Effector CD4-positive, alpha-beta T cell (primary cell): ENCODE measurements at regions not wholly inside any gene's neighbourhood (a gene's known extent, or its start where the extent isn't known, plus 50 kb on each side); places are given as distances from the start of the nearest gene placed in this dataset.
"Not testable (repeated sequence)": the region's sequence is repeated elsewhere in the genome, so short reads cannot be mapped to it uniquely, and the experiment has no call there.

Source experiments
- DNase-seq: peaks from one replicate; pipeline ENCODE4 v3.0.0-alpha.2; 2020

DNA sequence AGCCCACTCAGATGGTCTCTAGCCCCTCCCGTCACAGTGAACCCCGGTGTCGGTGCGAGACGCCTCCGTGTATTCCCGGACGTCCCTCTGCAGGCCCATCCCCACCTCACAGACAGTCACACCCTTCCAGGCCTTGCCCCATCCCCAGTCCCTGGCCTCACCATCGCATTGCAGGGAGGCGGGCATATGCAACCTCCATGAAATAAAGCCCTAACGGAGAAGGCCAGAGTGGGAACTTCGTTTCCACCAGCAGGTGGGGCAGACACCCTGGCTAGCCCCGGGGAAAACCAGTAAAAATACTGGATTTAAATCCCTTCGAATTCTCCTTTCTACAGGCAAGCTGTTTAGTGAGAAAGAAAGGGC, 154.3 kb downstream of the TMEM121 start:
- not testable (repeated sequence) for DNase-seq

DNA sequence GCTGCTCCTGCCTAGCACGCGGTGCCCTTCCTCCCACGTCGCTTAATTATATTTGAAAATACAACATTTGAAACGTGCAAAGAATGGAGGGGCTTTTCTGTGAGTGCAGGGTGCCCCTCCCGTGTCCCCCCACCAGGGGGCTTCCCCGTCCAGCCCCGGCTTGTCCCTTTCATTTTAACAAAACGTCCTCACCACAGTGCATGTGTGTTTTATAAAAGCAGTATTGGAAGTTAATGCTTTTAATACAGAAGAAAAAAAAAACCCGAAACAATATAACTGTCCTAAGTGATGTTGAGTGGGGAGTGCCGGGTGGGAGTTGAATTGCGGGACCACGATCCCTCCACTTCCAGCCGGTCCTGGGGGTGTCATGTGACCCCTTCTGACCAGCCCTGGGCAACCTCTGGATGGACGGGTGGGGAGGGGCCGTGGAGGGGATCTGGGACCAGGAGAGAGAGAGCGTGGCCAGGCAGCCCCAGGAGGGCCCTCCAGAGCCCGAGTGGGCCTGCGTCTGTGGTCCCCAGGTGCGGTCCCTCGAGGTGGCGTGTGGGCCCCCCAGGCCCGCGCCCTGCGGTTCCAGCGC, 155.3 kb downstream of the TMEM121 start:
- DNase-seq, result not testable (repeated sequence)

DNA sequence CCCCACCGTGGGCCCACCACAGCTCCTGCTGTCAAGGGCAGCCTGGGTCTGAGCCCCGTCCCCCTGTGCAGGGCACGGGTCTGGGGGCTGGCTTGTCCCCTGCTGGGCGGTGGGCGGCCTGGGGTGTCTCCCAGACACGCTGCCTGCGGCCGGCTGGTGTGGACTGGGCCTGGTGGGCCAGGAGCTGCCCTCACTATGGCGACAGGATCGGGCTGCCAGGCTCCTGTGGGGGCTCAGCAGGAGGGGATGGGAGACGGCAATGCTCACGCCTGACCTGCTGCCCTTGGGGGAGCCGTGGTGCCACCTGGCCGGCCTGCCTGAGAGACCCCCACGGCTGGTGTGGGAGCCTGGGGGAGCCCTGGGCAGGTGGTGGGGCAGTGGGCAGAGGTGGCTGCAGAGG, 156.1 kb downstream of the TMEM121 start:
- DNase-seq, result not testable (repeated sequence)

DNA sequence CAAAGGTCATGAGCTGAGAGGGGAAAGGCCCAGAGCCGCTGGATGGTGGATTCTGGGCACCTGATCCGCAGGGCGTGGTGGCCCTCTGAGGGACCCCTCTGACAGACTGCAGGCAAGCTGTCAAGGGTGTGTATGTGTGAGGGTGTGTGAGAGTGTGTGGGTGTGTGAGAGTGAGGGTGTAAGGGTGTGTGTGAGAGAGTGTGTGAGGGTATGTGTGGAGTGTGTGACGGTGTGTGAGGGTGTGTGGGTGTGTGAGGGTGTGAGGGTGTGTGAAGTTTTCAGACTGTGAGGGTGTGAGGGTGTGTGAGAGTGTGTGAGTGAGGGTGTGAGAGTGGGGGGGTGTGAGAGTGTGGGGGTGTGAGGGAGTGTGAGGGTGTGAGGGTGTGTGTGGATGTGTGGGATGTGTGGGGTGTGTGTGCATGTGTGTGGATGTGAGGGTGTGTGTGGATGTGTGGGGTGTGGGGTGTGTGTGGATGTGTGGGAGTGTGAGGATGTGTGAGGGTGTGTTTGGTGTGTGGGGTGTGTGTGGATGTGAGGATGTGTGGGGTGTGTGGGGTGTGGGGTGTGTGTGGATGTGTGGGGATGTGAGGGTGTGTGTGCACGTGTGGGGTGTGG, 156.7 kb downstream of the TMEM121 start:
- no peak for DNase-seq

DNA sequence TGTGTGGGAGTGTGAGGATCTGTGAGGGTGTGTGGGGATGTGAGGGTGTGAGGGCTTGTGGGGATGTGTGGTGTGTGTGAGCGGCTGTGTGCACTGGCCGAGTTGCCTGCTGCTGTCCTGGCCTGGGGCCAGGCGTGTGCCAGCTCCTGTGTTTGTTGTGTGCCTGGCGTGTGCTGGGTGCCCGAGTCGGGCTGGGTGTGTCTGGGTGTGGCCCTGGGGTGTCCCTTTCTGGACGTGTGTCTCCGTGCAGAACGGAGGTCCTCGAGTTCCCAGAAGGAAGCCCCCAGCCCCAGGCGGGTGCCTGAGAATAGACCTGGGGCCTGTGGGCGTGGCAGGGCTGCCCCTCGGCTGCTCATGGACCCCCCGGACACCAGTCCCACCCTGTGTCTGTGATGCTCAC, 157.7 kb downstream of the TMEM121 start:
- not testable (repeated sequence) for DNase-seq

DNA sequence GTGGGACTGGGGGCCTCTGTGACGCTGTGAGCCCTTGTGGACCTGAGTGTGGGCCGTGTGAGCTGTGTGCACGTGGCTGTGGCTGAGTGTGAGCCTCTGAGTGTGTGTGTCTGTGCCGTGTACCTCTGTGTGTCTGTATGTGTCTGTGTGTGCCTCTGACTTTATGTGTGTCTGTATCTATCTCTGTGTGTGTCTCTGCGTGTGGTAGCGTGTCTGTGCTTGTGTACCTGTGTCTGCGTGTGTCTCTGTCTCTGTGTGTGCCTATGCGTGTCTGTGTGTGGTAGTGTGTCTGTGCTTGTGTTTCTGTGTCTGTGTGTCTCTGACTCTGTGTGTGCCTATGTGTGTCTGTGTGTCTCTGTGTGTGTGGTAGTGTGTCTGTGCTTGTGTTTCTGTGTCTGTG, 158.2 kb downstream of the TMEM121 start:
- not testable (repeated sequence) for DNase-seq

DNA sequence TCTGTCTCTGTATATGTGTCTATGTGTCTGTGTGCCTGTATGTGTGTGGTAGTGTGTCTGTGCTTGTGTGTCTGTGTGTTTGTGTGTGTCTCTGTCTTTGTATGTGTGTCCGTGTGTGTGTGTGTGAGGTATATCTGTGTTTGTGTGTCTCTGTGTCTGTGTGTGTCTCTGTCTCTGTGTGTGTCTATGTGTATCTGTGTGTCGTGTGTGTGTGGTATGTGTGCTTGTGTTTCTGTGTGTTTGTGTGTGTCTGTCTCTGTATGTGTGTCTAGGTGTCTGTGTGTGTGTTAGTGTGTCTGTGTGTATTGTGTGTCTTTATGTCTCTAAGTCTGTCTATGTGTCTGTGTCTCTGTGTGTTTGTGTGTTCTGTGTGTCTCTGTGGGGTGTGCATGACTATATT, 158.6 kb downstream of the TMEM121 start:
- DNase-seq, result no peak

DNA sequence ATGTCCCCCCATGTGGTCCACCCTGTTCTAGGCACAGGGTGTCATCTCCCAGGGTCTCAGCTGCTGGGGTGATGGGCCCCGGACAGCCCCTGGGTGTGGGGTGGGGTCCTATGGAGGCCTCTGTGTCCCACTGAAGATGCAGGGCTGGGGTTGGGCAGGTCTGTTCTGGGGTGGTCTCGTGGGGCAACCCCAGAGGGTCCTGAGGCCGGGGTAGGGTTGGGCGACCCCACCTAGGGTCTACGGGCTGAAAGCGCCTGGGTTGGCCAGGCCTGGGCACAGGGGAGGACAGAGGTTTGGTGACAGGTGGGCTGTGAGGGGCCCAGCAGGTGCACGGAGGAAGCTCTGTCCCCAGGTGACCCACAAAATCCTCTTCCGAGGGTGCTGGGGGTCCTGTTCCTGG, 159.2 kb downstream of the TMEM121 start:
- DNase-seq, result not testable (repeated sequence)

DNA sequence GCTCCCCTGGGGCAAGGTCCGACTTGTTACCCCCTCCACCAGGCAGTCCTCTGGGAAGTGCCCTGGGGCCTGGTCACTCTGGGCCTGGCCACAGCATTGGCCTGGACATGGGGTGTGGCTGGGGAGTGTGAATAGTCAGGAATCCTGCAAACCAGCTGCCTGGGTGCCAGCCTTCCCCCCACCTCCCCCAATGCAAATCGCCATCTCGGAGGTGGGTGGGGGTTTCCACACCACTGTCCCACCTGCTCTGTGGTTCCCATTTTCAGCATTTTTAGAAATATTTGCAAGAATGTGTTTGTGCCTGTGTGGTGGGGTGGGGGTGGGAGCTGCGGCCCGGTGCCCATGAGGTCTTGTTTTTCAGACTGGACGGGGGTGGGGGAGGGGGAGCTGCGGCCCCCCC, 159.7 kb downstream of the TMEM121 start:
- DNase-seq, result not testable (repeated sequence)

DNA sequence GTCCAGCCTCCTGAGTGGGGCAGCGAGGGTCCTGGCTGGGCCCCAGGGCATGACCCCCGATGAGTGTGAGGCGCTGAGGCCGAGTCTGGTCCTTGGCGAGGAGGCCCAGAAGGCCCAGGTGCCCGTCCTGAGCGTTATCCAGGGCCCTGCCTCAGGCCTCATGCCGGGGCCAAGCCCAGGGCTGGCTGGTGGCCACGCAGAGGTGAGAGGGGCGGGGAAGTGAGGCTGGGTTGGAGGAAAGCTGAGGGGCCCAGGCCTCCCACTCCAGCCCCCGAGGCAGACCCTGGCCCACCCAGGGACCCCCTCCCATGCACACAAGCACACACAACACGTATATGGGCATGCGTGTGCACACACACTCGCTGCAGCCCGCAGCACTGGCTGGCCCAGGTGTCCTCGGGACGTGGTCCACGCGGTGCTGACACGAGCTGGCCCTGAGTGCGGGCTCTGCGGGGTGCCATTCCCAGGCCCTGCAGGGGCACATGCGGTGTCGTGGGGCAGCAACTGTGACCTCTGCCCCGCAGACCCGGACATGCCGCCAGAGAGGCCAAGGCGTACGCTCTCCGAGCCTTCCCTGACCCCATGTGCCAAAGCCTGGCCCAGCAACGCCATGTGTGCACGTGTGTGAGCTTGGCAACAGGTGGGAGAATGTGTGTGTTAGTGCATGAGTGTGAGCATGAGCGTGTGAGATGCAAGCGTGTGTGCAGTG, 160.2 kb downstream of the TMEM121 start:
- not testable (repeated sequence) for DNase-seq

DNA sequence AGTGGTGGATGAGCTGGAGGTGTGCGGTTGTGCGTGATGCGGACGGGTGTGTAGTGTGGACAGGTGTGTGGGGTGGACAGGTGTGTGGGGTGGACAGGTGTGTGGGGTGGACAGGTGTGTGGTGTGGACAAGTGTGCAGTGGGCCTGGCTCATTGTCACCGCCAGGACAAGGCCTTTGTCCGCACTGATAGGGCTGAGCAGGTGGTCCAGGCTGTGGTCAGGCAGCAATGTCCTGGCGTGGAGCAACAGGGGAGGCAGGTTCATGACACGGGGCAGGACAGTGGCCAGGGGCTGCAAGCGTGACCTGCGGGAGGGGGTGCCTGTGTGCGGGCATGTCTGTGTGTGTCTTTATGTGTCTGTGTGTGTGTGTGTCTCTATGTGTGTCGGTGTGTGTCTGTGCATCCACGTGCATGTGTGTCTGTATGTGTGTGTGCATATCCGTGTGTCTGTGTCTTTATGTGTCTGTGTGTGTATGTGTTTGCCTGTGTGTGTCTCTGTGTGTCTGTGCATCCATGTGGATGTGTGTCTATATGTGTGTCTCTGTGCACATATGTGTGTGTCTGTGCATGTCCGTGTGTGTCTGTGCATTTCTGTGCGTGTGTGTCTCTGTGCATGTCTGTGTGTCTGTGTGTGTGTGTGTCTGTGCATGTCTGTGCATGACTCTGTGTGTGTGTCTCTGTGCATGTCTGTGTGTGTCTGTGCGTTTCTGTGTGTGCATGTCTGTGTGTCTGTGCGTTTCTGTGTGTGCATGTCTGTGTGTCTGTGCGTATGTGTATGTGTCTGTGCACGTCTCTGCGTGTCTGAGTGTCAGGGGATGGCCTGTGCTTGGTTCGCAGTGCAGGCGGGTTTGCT, 161.0 kb downstream of the TMEM121 start:
- not testable (repeated sequence) for DNase-seq

DNA sequence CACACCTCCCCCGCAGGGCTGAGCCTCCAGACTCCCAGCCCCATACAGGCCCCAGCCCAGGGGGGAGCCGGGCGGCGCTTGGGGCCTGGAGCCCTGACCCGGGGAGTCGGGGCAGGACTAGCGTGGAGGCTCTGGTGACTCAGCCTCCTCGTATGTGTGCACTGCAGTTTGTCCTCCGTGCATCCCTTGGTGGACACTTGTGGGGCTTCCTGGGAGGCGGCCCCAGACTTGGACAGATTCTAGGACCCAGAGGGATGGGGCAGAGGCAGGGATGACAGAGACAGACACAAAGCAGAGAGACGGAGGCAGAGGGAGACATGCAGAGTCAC, 161.6 kb downstream of the TMEM121 start:
- not testable (repeated sequence) for DNase-seq

DNA sequence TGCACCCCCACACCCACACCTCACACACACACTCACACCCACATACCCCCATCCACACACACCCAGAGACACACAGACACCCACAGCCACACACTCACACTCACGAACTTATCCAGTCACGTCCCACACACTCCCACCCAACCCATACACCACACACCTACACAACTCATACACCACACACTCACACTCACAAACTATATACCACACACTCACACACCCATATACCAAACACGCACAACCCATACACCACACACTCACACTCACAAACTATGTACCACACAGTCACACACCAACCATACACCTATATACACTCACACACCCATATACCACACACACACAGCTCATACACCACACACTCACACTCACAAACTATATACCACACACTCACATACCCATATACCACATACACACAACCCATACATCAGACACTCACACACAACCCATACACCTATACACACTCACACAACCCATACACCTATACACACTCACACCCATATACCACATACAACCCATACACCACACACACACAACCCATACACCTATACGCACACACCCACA, 162.4 kb downstream of the TMEM121 start:
- not testable (repeated sequence) for DNase-seq

DNA sequence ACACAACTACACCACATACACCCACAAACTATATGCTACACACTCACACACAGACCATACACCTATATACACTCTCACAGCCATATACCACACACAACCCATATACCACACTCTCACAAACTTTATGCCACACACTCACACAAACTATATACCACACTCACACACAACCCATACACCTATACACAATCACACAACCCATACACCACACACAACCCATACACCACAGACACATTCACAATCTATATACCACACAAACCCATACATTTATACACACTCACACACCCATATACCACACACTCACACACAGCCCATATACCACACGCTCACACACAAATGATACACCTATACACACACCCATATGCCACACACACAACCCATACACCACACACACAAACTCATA, 163.3 kb downstream of the TMEM121 start:
- DNase-seq, result no peak

DNA sequence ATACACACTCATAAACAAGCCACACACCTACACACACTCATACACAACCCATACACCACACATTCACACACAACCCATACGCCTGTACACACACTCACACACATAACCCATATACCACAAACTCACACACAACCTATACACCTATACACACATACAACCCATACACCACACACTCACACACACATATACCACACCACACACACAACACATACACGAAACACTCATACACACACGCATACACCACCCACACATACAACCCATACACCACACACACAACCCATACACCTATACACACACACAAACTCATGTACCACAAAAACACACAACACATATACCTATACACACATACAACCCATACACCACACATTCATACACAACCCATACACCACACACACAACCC, 164.3 kb downstream of the TMEM121 start:
- DNase-seq, result no peak

DNA sequence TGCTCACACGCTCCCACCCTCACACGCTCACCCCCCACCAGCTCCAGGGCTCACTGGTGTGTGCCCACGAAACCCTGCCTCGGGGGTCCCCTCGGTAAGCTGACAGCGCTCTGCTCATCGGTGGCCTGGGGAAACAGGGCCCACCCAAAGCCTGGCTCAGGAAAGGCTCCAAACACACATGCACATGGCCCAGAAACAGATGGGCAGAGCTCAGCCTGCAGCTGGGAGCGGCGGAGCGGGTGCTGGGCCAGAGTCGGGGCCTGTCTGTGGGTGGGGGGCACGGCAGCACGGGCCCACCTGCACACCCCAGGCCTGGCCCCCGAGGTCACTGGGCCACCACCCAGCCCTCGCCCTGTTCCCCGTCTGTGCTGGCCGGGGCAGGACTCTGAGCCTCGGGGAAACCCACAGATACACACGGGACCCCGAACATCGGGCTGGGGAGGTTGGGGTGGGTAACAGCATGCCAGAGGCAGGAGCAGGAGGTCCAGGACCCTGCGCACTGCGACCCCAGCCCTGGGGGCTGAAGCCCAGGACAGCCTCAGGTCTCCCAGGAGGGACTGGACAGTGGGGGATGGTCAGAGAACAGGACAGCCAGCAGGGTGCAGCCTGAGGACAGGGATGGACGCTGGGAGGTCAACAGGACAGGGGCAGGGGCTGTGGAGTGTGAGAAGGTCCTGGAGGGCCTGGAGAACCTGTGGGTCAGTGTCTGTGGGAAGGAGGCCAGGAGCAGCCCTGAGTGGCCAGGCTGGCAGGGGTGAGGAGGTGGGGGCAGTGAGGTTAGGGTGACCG, 165.1 kb downstream of the TMEM121 start:
- not testable (repeated sequence) for DNase-seq

DNA sequence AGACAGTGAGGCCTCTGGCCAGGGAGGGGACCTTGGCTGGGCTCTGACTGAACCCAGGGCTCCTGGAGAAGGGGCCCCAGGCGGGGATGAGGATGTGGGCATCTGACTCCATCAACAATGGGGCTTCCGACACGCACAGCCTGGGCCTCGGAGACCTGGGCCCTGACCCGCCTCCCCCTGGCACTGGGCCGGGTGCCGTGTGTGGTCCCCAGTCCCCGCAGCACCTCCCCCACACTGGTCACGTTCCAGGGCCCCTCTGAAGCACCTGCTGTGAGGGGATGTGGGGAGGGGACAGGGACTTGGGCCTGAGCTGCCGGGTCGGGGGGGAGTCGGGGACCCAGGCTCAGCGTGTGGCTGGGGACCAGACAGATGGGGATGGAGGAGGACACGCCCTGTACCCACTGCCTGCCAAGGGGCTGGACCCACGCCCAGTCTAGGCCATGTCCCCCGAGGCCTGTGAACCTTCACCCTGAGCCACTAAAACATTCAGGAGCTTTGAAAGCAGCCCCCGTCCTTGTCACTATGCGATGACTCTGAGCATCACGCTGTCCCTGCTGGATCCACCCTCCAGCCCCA, 165.8 kb downstream of the TMEM121 start:
- not testable (repeated sequence) for DNase-seq

DNA sequence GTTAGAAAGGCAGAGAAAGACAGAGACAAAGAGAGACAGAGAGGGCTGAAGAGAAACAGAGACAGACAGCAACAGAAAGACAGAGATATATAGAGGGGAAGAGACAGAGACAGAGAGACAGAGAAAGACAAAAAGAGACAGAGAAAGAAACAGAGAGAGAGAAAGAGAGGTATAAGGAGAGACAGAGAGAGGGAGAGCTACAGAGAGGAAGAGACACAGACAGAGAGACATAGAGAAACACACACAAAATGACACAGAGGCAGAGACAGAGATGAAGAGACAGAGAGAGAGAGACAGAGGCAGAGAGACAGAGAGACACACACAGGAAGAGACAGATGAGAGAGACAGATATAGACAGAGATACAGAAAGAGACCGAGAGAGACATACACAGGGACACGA, 168.6 kb downstream of the TMEM121 start:
- DNase-seq, result no peak

DNA sequence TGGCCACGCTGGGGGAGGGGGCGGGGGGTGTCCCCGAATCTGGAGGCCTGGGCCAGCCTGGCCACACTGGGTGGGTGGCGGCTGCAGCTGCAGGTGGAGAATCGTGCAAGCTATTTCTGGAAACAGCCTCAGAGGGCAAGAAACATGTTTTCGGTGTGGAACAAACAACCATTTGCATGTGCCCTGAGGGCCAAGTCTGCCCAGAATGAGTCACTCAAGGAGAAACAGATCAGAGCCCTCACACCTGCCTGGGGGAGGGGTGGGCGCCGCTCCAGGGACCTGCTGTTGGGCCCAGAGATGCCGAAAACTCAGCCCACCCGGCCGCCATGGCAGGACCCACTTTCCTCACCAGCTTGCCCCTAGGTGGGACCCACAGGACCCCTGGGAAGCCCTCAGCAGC, 170.0 kb downstream of the TMEM121 start:
- not testable (repeated sequence) for DNase-seq

DNA sequence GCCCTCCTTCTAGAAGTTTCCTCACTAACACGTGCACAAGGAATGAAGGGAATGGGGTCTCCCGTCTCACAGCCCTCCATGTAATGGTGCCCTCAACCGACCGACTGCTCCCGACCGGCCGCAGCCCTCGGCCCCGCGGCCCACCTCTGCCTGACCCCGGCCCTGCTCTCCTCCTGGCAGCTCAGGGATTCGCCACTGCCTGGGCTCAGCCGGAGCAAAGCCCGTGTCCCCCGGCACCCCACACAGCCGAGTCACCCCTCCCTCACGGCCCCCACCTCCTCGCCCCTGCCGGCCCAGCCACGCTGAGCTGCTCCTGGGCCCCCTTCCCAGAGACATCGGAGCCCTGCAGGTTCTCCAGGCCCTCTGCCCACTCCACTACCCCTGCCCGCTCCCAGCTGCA, 171.0 kb downstream of the TMEM121 start:
- DNase-seq, result not testable (repeated sequence)

DNA sequence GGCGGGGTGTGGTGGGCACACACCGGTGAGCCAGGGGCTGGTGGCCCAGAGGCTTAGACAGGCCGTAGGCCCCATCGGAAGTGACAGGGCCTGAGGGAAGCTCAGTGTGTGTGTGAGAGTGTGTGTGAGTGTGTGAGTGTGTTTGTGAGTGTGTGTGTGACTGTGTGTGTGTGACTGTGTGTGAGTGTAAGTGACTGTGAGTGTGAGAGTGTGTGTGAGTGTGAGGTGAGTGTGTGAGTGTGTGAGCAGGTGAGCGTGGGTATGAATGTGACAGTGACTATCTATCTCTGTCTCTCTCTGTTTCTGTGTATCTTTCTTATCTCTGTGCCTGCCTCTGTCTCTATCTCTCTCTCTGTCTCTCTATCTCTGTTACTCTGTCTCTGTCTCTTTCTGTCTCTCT, 171.6 kb downstream of the TMEM121 start:
- DNase-seq, result not testable (repeated sequence)
